PC-9 (cell line): ENCODE measurements at regions not wholly inside any gene's neighbourhood (a gene's known extent, or its start where the extent isn't known, plus 50 kb on each side); places are given as distances from the start of the nearest gene placed in this dataset.

Experiments
- BruUV-seq: library from RNA; stranded (reverse); fragments of 400-500 nt; replicated peaks from 2 replicates; lab custom pipeline; 2021; lab: Mats Ljungman, UMichigan
- CTCF ChIA-PET: fragments of 300-600 bp; sonication (Branson Sonifier 250); formaldehyde crosslinking; loops from one replicate; lab custom pipeline; 2022; ENCODE audit warnings: antibody characterized with exemption; lab: Charles Lee
- POLR2A ChIA-PET: fragments of 300-600 bp; sonication (Branson Sonifier 250); formaldehyde crosslinking; loops from one replicate; lab custom pipeline; 2022; ENCODE audit warnings: antibody characterized with exemption; ENCODE audit not compliant: unreplicated experiment; lab: Charles Lee
- DNase-seq, 2 experiments: peaks; one replicate each; pipeline versions ENCODE4 v3.0.0 to v3.0.0-alpha.2; 2015 to 2022; ENCODE audit warnings: mixed read lengths in 1 of 2
- H2AFZ ChIP-seq: fragments of 200-600 bp; sonication (generic); 2 replicates; pipeline ENCODE4 v1.8.1; 2017; ENCODE audit warnings: antibody characterized with exemption
- H3F3A ChIP-seq: fragments of 200-600 bp; sonication (generic); 2 replicates; pipeline ENCODE4 v1.8.1; 2017; ENCODE audit warnings: antibody characterized with exemption, mild to moderate bottlenecking, low read depth; ENCODE audit not compliant: insufficient read depth
- H3K27ac ChIP-seq: fragments of 200-600 bp; sonication (generic); 2 replicates; pipeline ENCODE4 v1.6.1; 2016; ENCODE audit warnings: mixed run types
- H3K27me3 ChIP-seq: fragments of 200-600 bp; sonication (generic); 2 replicates; pipeline ENCODE4 v1.6.1; 2016; ENCODE audit warnings: low read depth, mixed run types; ENCODE audit not compliant: insufficient read depth
- H3K36me3 ChIP-seq: fragments of 200-600 bp; sonication (generic); 2 replicates; pipeline ENCODE4 v1.6.1; 2016; ENCODE audit warnings: low read depth, mixed run types
- H3K4me1 ChIP-seq: fragments of 200-600 bp; sonication (generic); replicated peaks from 2 replicates; pipeline ENCODE4 v1.6.1; 2016; ENCODE audit warnings: mixed run types; ENCODE audit not compliant: insufficient read depth
- H3K4me2 ChIP-seq: fragments of 200-600 bp; sonication (generic); 2 replicates; pipeline ENCODE4 v1.6.1; 2017; ENCODE audit warnings: mixed run types
- H3K4me3 ChIP-seq: fragments of 200-600 bp; sonication (generic); 2 replicates; pipeline ENCODE4 v1.6.1; 2016; ENCODE audit warnings: mixed run types
- H3K79me2 ChIP-seq: fragments of 200-600 bp; sonication (generic); 2 replicates; pipeline ENCODE4 v1.6.1; 2017; ENCODE audit warnings: low read depth, mixed run types
- H3K9me2 ChIP-seq: fragments of 200-600 bp; sonication (generic); 2 replicates; pipeline ENCODE4 v1.8.1; 2017; ENCODE audit warnings: mild to moderate bottlenecking; ENCODE audit not compliant: insufficient read depth
- H3K9me3 ChIP-seq: fragments of 200-600 bp; sonication (generic); 2 replicates; pipeline ENCODE4 v1.8.1; 2016; ENCODE audit warnings: low read depth; ENCODE audit not compliant: insufficient read depth
- H4K20me1 ChIP-seq: fragments of 200-600 bp; sonication (generic); 2 replicates; pipeline ENCODE4 v1.8.1; 2017; ENCODE audit not compliant: insufficient read depth
- CTCF ChIP-seq: fragments of 200-600 bp; sonication (generic); conservative IDR thresholded peaks from 2 replicates; pipeline ENCODE4 v1.6.1; 2017; ENCODE audit warnings: mixed run types, antibody characterized with exemption, mild to moderate bottlenecking, moderate library complexity
- EZH2 ChIP-seq: fragments of 200-600 bp; sonication (generic); IDR thresholded peaks from 2 replicates; pipeline ENCODE4 v1.8.0; 2017; ENCODE audit warnings: antibody characterized with exemption, low read depth
- intact Hi-C: fragments of 100-400 bp; cut with micrococcal nuclease; formaldehyde crosslinking; loops from one replicate; pipeline ENCODE4 v1.10.0; 2022; ENCODE audit not compliant: unreplicated experiment

DNA sequence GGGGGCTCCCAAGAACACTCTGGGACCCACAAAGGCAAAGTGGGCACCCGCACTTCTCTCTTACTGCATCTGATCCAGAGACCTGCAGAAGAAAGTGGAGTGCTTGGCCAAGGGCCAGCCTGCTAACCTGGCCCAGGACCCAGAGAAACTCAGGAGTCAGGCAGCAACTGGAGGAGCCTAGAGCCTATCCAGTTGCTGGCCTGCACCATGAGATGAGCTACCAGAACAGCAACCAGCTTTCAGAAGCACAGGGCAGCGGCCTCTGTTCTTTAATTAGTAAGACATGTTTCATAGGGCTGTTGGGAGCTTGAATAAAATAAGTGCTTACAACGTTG, 298.3 kb downstream of the GADD45G start:
- Histone ChIP-seq H3K4me2 (no peak overlapping the region), H3K9me2 (no peaks in the 10 kb centered on the region), H3K9me3 (no peaks in the 10 kb centered on the region), H3F3A (no peaks in the 10 kb centered on the region), H3K27me3 (peaks cover 46% of the 10 kb centered on the region; the same call in 1 of the 2 replicates), H3K79me2 (no peaks in the 10 kb centered on the region), H3K4me1 (no peaks in the 10 kb centered on the region), H2AFZ (no peak overlapping the region), H3K27ac (no peak overlapping the region), H4K20me1 (no peaks in the 10 kb centered on the region), H3K4me3 (no peak overlapping the region), H3K36me3 (no peaks in the 10 kb centered on the region)
- TF ChIP-seq CTCF (no peak), EZH2 (no peak)
- ChIA-PET CTCF (no interaction called here), POLR2A (no interaction called here)
- intact Hi-C loops: no loop called here
- no peak for DNase-seq
- no TSS peak for BruUV-seq

DNA sequence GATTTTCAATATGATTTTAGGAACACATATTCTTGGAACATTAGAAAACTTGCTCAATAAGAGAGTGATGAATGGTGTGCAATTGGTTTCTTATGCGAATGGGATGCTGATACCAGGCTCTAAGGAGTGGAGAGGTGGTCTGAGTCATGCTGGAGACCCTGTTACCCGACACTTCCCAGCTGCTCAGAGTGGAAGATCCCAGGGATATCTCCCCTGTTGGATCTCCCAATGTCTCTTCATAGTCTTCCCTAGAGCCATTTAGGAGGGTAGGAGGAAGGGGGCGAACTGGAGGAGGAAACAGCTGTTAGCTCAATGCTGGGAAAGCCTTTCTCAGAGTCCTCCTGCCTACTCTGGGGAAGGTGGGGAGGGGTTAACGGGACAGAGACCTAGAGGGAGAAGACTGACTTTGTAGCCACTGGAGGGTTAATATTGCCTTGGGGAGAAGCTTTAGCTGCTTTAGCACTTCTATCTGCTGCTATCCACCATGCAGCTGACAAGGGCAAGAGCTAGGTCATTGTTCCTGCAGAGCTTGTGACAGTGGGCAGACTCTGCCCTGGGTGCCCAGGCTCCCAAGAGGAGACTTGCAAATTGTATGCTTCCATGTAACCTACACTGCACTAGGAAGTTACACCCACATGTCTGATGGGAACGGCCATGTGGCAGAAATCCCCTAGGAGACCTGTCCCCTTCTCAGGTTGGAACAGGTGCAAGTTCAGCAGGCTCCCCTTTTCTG, 301.0 kb downstream of the GADD45G start:
- TF ChIP-seq CTCF: no peak
- no peak for TF ChIP-seq EZH2
- Histone ChIP-seq H3K4me2 (no peak overlapping the region), H4K20me1 (no peaks in the 10 kb centered on the region), H3K9me2 (no peaks in the 10 kb centered on the region), H3K9me3 (no peaks in the 10 kb centered on the region), H3K4me1 (no peaks in the 10 kb centered on the region), H3K27ac (no peak overlapping the region), H3K79me2 (no peaks in the 10 kb centered on the region), H3K4me3 (no peak overlapping the region), H3F3A (no peaks in the 10 kb centered on the region), H2AFZ (no peak overlapping the region), H3K36me3 (no peaks in the 10 kb centered on the region), H3K27me3 (peaks cover 62% of the 10 kb centered on the region)
- ChIA-PET CTCF (no interaction called here), POLR2A (no interaction called here)
- intact Hi-C loops: no loop called here
- no TSS peak for BruUV-seq
- no peak for DNase-seq

GRCh38 chr9:89911721-89912604, 307.2 kb downstream of the GADD45G start:
- H3K4me3 ChIP-seq: no peak overlapping the region
- H3K27ac ChIP-seq: no peak overlapping the region
- CTCF ChIA-PET: no interaction called here
- no peak for TF ChIP-seq CTCF
- TF ChIP-seq EZH2: no peak
- H3F3A ChIP-seq: no peaks in the 10 kb centered on the region
- no peak overlapping the region for H3K4me2 ChIP-seq
- H3K9me3 ChIP-seq: no peaks in the 10 kb centered on the region
- intact Hi-C loops: no loop called here
- no peak overlapping the region for H2AFZ ChIP-seq
- no peaks in the 10 kb centered on the region for H3K79me2 ChIP-seq
- no peaks in the 10 kb centered on the region for H4K20me1 ChIP-seq
- BruUV-seq: no TSS peak
- H3K9me2 ChIP-seq: no peaks in the 10 kb centered on the region
- H3K36me3 ChIP-seq: no peaks in the 10 kb centered on the region
- POLR2A ChIA-PET: no interaction called here
- DNase-seq: no peak
- peaks cover 62% of the 10 kb centered on the region for H3K27me3 ChIP-seq
- H3K4me1 ChIP-seq: no peaks in the 10 kb centered on the region
